LNCAP (cell line): ENCODE measurements at regions not wholly inside any gene's neighbourhood (a gene's known extent, or its start where the extent isn't known, plus 50 kb on each side); places are given as distances from the start of the nearest gene placed in this dataset.
A peak's percentile ranks its signal among the peaks of the same experiment; 100 is the strongest.

ENCODE experiments used
- CTCF ChIP-seq: fragments of 450-650 bp; IDR thresholded peaks from 2 replicates; pipeline ENCODE4 v1.5.1; 2017; ENCODE audit warnings: mild to moderate bottlenecking

GRCh38 chr7:132733860-132734259, 157.6 kb upstream of the PLXNA4 start:
- TF ChIP-seq CTCF: no peak

GRCh38 chr7:132732321-132732865, 156.1 kb upstream of the PLXNA4 start:
- TF ChIP-seq CTCF: no peak

- TF ChIP-seq CTCF: no peak
Observed at GRCh38 chr7:132730105-132730504, 153.8 kb upstream of the PLXNA4 start.

GRCh38 chr7:132723506-132724081, 147.3 kb upstream of the PLXNA4 start:
- no peak for TF ChIP-seq CTCF

GRCh38 chr7:132720835-132721234, 144.6 kb upstream of the PLXNA4 start:
- TF ChIP-seq CTCF: no peak

GRCh38 chr7:132713893-132714292, 137.6 kb upstream of the PLXNA4 start:
- no peak for TF ChIP-seq CTCF

GRCh38 chr7:132709971-132710567, 133.8 kb upstream of the PLXNA4 start:
- TF ChIP-seq CTCF: peak; percentile 57

- TF ChIP-seq CTCF: no peak
Observed at GRCh38 chr7:132708470-132708869, 132.2 kb upstream of the PLXNA4 start.
